Cardiac septum (tissue), 1 donor: ENCODE measurements at regions not wholly inside any gene's neighbourhood (a gene's known extent, or its start where the extent isn't known, plus 50 kb on each side); places are given as distances from the start of the nearest gene placed in this dataset.

Experiments used
- DNase-seq: peaks from one replicate; pipeline ENCODE4 v3.0.0-alpha.2; 2020; ENCODE audit warnings: low spot score
- intact Hi-C: fragments of 100-400 bp; cut with DNase I; formaldehyde crosslinking; loops from one replicate; pipeline ENCODE4 v1.14.0; 2022
- donor health status: DM: no; HTN: no; CAD: no.

DNA sequence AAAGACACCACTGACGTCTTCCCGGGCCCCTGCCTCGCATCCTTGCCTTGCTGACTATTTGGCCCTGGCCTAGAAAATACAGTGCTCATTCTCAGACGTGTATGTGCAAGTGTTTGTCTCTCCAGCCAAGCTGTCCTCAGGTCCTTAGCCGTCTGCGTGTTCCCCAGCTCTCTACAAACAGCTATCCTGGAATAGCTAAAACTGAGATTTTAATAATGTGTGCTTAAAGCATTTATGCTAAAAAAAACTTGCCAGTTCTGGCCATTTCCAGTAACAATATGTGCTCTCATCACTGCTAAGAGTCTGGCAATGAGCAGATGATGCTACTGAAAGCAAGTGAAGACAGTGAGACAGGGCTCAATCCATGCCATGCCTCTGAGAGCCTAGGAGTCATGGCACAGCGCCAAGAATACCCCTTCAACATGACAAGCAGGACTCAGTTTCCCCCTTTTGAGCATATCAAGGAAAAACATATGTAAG, 55.7 kb downstream of the IRF2BP2 start:
- intact Hi-C loops: no loop called here
- no peak for DNase-seq

DNA sequence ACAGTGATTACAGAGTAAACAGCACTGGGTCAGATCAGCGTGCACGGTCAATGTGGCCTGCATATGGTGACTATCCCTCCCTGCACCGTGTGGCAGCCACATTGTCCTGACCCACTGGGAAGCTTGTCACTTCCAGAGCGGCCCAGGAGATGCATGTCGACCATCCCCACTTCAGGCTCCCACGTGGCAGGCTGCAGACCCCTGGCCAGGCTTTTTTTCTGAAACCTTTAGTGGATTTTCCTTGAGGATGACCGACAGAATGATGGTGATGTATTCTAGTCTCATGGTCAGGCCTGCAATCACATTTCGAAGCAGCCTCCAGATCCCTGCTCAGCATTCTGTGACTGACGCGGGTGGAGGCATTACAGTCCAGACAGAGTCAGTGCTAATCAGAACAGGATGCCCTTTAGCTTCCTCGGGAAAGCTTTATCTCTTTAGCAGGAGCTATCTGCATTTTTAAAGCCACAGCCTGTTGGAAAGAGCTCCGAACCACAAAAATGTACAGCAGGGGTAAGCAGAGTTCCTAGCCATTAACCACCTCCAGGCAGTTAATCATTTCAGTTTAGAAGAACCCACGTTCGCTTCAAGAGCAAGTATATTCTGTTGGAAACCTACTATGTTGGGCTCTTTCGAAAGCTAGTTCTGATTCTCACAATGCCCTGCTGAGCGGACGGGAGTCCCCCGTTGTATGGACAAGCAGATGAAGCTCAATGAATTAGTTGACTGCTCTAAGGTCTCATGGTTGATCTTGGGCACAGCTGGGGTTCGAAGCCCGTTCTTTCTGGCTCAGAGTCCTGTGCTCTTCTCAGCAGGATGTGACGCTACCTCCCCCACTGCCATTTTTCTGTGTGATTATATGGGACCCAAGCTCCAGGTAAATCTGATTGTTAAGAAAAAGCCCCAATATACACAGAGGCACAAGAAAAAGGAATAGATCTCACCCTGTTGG, 56.5 kb downstream of the IRF2BP2 start:
- intact Hi-C loops: no loop called here
- no peak for DNase-seq

DNA sequence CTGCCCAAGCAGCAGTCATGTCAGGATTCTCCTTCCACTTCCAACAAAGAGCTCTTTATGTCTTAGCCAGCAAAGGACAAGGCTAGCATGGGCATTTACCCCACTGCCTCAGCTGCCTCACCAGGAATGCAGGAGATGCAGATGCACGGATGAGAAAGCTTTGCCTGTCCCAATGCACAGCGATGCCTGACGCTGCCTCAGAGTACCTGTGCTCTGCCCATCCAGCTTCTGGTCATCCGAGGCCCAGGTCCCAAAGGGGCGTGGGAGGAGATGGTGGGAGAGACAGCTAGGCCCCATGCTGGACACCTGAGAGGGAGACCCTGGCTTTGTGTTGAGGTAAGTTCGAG, 59.0 kb downstream of the IRF2BP2 start:
- DNase-seq: no peak
- intact Hi-C loops: no loop called here

DNA sequence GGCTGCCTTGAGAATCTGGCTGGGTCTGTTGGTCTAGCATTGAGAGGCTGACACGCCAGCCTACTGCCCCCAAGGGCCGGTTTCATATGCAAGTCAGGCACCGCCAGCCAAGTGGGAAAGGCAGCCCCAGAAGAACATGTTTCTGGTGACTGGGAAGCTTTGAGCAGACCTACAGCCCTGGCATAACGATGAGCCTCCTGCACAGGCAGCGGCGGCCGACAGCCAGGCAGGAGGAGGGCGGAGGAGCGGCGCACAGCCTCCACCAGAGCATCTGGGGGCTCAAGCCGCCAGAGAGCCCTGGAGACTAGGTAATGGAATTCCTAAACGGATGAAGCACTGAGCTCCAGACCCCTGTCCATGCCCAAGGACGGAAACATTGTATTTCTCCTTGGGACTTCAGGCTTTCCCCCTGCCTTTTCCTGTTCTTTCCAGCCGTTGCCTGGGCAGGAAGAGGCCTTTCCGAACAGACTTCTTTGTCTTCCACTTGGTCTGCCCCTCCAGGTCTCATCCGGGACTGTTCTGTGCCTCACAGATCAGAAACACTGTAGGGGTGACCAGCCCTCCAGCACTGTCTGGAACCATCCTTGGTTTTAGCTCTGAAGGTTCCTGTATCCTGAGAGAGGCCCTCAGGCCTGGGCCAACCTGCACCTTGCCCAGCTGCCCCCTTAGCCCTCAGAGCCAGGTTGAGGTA, 59.5 kb downstream of the IRF2BP2 start:
- intact Hi-C loops: no loop called here
- no peak for DNase-seq

DNA sequence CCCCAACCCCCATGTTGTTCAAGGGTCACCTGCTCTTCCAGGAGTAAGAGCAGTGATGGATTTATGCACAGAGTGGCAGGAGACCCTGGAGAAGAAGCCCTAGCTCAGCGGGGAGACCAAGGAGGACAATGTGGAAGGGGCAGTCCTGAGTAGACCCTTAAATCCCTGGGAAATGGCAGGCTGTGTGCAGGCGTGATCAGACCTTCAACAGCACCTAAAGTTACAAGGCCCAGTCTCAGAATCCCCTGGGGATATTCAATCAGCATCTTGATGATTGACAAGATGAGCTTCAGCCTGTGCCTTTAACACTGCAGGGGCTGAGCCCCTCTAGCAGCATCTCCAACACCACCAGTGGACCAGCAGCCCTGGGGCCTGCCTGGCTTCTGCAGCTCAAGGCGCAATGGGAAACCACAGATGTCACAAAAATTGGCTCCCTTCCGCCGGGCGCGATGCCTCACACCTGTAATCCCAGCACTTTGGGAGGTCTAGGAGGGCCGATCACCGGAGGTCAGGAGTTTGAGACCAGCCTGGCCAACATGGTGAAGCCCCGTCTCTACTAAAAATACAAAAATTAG, 60.4 kb downstream of the IRF2BP2 start:
- intact Hi-C loops: no loop called here
- DNase-seq: no peak

DNA sequence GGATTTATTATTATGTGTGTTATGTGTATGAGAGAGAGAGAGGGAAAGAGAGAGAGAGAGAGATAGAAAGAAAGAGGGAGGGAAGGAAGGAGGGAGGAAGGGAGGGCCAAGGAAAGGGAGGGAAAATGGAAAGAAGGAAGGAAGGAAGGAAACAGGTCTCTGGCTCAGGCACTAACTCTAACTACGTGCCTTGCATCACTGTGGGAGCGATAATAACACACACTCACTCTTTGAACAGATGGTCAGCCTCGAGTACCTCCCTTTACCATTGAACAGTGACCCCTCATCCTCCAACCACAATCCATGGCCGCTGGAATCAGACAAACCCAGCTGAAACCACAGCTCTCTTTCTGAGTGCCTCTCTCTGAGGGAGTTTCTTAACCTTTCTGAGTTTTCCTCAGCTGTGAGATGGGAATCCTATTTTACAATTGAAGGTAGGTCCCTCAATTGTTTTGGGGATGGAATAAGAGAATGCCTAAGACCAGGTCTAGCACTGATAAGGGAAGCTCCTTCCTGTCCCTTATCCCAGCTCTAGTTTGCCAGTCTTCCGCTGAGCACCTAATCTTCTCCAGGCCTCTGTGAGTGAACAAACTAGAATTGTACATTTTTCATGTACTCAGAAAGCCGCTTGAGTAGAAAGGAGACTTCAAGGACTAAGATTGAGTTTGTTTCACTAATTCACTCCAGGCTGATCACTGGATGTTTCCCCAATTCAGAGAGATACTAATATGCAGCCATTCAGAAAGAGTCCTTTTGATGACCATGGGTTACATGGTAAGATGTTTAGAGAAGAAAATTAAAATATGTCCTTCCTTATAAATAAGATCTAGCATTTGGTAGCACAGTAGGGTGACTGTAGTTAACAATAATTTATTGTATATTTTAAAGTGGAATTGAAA, 62.8 kb downstream of the IRF2BP2 start:
- DNase-seq: no peak

DNA sequence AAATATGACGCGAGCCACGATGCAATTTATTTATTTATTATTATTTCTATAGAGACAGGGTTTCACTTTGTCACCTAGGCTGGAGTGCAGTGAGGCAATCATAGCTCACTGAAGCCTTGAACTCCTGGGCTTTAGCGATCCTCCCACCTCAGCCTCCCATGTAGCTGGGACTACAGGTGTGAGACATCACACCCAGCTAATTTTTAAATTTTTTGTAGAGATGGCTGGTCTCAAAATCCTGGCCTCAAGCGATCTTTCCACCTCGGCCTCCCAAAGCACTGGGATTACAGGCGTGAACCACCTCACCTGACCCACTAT, 63.6 kb downstream of the IRF2BP2 start:
- intact Hi-C loops: no loop called here
- no peak for DNase-seq

More for the DNA sequence above, 62.8 kb downstream of the IRF2BP2 start:
- intact Hi-C loops: no loop called here

DNA sequence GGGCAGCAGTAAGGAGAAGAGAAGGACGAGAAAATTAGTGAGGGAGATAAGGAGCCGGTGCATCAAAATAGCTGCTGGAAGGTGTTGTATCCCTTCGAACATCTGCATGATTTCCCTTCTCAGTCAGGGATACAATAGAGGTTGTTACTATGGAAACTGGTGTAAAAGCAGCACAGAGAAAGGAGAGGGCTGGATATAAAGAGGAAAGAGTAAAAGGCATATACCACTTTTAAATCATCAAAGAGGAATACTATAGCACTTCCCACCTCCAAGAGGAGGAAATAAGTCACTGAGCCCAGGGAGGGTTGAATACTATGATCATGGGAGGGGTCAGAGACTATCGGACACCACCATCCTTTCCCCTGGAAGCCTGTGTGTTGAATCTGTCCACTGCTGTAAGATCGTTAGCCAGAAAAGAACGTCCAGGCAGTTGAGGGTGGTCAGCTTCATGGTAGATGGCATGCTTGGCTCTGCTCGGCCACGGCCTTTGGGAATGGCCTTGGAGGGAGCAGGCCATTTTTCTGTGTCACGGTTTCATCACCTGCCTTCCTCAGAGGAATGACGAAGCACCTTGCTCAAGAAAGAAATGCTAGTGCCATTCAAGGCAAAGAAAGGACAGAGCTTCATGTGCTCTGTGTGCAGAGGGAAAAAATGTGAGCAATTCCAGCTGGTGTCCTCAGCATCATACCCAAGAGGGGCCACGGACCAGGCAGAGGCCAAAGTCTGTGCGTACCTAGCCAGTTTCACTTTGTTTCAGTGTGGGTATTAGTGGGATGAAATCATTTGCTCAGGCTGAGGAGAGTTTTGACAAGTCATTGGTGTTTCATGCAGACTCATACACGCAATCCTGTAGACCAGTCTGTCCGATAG, 64.2 kb downstream of the IRF2BP2 start:
- intact Hi-C loops: loop anchor here (2.0 kb wide), 1 partner anchor 27 kb away; no protein-coding TSS in a partner anchor
- no peak for DNase-seq

DNA sequence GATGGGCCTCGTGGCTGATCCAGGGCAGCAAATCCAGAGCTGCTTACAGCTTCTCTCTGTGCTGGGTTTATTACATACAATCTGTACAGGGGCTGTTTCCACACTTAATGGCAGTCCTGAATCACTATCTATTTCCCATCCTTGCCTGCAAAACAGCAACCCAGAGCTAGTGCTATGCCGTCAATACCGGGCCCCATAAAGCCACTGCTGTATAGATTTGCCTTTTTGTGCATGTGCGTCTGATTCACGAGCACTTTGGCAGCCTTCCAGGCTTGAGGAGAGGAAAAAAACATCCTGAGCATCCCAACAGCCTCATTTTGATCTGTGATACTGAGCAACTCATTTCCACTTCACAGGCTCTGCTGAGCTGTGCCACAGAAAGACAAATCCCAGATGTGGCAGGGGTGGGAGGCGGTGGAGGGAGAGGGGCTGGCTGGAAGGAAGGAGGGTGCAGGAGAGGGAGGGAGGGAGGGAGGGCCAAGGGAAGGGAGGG, 65.2 kb upstream of the TARBP1 start:
- peak; percentile 82 for DNase-seq
- intact Hi-C loops: loop anchor here (2.0 to 5.0 kb wide), 2 partner anchors 25 to 353 kb away; no protein-coding TSS in a partner anchor

DNA sequence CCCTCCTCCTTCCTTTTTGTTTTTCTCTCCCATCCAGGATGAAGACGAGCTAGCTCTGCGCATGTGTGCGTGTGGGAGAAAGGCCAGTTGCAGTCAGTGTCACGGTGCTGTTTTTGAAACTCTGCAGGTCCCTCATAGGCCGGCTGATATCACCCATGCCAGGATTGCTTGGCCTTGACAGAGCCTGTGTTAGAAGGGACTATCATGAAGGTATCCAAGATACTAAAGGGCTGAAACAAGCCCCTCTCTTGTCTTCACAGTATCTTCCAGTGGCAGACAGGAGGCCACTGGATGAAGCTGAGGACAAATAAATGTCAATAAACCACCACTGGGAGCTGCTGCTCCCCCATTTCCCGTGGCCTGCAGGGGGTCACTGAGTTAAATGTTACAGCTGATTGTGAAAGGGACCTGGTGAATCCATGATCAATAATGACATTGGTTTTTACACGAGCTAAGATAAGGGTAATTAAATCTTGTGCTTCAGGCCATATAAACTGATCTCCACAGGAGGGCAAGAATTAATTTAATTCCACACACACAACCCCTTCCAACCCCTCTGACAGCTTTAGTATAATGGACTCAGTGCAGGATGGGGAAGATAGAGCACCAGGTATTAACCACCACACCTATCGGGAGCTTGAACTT, 64.6 kb upstream of the TARBP1 start:
- intact Hi-C loops: loop anchor here (2.0 to 5.0 kb wide), 3 partner anchors 25 to 354 kb away; no protein-coding TSS in a partner anchor
- DNase-seq: no peak

DNA sequence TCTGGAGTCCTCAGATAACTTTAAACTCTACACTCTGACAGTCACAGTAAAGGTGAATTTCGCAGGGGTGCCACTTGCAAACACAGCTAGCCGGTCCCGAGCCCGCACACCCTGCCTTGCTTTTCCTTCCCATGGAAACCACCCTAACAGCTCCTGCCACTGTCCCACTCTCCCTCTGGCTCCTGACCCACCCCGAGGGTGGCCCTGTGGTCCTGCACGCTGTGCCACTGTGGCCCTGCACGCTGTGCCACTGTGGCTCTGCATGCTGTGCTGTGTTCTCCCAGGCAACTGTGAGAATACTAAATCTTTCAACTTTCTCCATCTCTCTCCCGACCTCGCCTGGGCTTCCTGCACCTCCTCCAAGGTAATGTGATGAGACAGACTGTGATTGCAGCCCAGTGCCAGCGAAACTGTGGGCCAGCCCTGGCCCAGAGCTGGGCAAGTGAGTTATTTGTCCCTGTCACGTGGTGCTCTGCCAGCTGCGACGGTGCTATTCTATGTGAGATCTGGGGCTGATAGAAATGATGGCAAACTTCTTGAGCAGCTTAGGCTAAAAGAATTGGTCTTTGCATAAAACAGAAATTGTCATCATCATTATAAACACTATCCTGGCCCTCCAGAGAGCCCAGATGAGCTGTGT, 63.4 kb upstream of the TARBP1 start:
- intact Hi-C loops: loop anchor here (2.0 to 5.0 kb wide), 2 partner anchors 42 to 355 kb away; no protein-coding TSS in a partner anchor
- DNase-seq: no peak

DNA sequence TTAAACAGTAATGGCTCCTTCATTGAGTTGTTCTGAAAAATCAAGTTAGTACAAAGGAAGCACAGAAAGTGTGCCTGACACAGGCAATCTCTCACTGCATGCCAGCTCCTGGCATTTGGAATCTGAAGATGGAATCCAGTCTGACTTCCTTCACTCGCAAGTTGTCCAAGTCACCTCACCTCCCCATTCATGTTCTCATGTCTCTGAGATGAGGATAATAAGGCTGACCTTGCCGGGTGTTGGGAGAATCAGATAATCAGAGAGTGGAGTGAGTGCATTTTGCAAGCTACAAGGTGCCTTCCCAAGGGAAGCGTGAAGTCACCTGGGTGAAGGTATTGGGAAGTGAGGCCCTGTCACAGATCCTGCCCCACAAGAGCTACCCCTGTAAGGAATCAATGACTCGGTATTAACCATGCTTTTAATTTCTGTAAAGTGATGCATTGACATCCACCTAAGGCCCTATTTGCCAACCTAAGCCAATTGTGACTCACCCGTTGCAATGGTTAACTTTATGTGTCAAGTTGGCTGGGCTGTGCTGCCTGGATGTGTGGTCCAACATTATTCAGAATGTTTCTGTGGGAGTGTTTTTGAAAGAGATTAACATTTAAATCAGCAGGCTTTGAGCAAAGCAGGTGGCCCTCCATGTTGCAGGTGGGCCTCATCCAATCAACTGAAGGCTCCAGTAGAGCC, 62.5 kb upstream of the TARBP1 start:
- DNase-seq: no peak
- intact Hi-C loops: loop anchor here (5.0 kb wide), 1 partner anchor 356 kb away; no protein-coding TSS in a partner anchor

DNA sequence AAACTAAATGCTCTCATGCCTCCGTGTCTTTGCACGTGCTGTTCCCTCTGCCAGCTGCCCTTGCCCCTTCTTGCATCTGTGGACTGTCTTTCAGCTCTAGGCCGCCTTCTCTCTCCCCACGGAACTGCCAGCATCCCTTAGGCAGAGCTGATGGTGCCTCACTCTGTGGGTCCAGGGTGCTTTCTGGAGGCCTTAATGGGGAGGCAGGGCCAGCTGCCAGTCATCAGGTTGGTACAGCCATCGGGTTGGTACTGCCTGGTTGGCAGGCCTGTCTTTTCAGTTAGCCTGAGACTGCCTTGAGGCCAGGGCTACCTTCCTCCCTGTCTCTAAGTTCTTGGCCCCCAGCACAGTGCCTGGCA, 61.4 kb upstream of the TARBP1 start:
- DNase-seq: no peak
- intact Hi-C loops: loop anchor here (5.0 kb wide), 1 partner anchor 357 kb away; no protein-coding TSS in a partner anchor

DNA sequence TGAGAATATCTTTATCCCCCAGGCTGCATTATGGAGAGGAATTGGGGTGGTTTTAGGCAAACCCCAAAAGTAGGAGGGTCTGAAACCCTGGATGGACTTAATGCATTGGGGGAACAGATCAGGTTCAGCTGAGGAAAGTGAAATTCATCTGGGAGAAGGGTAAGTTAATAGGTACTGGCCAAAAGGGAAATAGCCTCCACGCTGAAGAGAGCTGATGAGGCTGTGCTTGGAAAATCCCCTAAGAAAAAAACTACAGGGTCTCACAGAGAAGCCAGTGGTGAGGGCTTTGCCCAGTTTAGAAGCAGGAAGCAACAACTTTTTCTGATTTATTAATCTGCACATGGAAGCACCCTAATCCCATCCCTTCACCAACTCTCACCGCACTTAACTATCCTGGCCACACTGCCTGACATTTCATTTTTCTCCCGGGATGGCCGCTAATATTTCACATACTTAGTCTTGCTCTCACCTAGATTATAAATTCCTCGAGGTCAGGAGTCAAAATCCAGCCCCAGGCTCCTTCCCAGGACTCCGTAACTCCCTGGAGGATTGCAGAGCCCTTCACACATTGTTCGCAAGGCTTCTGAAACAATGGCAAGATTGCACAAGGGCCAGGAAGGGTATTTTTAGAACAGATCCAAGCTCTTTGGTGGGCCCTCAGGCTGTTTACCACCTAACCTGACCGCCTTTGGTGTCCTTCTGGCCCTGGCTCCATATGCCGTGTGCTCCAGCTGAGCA, 60.9 kb upstream of the TARBP1 start:
- no peak for DNase-seq
- intact Hi-C loops: loop anchor here (5.0 kb wide), 1 partner anchor 357 kb away; no protein-coding TSS in a partner anchor

DNA sequence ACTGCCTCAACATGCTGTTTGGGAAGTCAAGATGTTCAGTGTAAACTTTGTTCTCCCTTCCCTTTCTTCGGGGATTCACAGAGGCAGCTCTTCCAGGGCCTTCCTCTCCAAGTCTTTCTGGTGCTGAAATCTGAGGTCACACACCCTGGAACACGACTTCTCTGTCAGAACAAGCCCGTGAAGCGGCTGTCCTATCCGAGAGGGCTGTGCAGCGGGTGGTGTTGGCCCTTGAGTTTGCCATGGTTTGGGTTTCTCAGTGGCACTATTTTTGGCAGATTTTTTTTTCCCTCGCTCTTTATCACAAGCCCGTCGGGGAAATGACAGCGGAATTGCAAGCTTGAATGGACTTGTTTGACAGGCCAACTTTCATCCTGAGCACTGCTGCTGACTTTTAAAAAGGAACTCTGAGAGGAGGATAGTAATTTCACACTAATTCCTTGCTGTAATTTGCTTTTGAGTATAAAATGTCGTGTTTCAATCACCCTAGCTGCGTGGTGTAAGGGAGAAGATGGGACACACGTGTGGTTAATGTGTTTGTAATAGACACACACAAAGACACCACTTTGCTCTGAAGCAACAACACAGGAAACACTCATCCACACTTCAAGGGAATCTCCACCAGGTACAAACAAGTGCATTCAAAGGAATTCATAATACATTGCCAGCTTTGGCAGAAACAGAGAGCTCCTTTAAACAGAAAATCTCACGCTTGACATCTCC, 60.1 kb upstream of the TARBP1 start:
- DNase-seq: no peak
- intact Hi-C loops: no loop called here
